Psoas muscle (tissue), 7 donors: ENCODE measurements at regions not wholly inside any gene's neighbourhood (a gene's known extent, or its start where the extent isn't known, plus 50 kb on each side); places are given as distances from the start of the nearest gene placed in this dataset.

Experiments used
- ATAC-seq, 4 donors: fragments of 200-7000 bp; cut with Tn5 transposase; one replicate each; pipeline ENCODE4 v1.9.1; 2020; ENCODE audit warnings: moderate library complexity in 3 of 4, mild to moderate bottlenecking in 2 of 4
- DNase-seq, 2 donors: peaks; one replicate each; pipeline ENCODE4 v3.0.0-alpha.2; 2020
- H3K27ac ChIP-seq: fragments of 200-600 bp; one replicate; pipeline ENCODE4 v1.8.0; 2022
- H3K27me3 ChIP-seq, 3 donors: fragments of 200-600 bp in 1 of 3; one replicate each; pipeline versions ENCODE4 v1.6.1 to v1.8.0; 2013 to 2022; ENCODE audit warnings: low read length in 2 of 3, mild to moderate bottlenecking in 2 of 3, moderate library complexity in 1 of 3; ENCODE audit not compliant: insufficient read depth in 3 of 3
- H3K36me3 ChIP-seq, 2 donors: fragments of 200-600 bp in 1 of 2; one replicate each; pipeline versions ENCODE4 v1.6.1 to v1.8.0; 2013 to 2022; ENCODE audit warnings: low read depth in 1 of 2, mild to moderate bottlenecking in 1 of 2, moderate library complexity in 1 of 2; ENCODE audit not compliant: insufficient read depth in 1 of 2
- H3K4me1 ChIP-seq: fragments of 200-600 bp; one replicate; pipeline ENCODE4 v1.8.0; 2022
- H3K4me3 ChIP-seq: fragments of 200-600 bp; one replicate; pipeline ENCODE4 v1.8.0; 2022; ENCODE audit warnings: mild to moderate bottlenecking
- H3K9me3 ChIP-seq: fragments of 200-600 bp; one replicate; pipeline ENCODE4 v1.8.0; 2022
- CTCF ChIP-seq: fragments of 200-600 bp; IDR thresholded peaks from one replicate; pipeline ENCODE4 v1.8.0; 2022; ENCODE audit warnings: antibody characterized with exemption
- WGBS, 3 donors: extraction: QIAGEN DNeasy Blood & Tissue Kit; methylation state at CpG; one replicate each; pipeline versions ENCODE4 v1.1.6 to v1.1.7; 2013; 5-methylcytosine and 5-hydroxymethylcytosine counted together
- intact Hi-C, 2 donors: fragments of 100-400 bp; cut with DNase I; formaldehyde crosslinking; loops; one replicate each; pipeline versions ENCODE4 v1.11.0 to v1.14.2; 2022
- donor health status: healthy with polysubstance abuse.
- donor health status: DM: no; HTN: no; CAD: no; lungs with moderate emphysema.
- donor health status: Bipolar disorder and iron deficiency.
- donor health status: healthy.
- donor health status: DM: yes; HTN: yes; CAD: no.
- donor health status: DM: no; HTN: no; CAD: no.
- donor health status: DM: yes; HTN: yes; CAD: no.

DNA sequence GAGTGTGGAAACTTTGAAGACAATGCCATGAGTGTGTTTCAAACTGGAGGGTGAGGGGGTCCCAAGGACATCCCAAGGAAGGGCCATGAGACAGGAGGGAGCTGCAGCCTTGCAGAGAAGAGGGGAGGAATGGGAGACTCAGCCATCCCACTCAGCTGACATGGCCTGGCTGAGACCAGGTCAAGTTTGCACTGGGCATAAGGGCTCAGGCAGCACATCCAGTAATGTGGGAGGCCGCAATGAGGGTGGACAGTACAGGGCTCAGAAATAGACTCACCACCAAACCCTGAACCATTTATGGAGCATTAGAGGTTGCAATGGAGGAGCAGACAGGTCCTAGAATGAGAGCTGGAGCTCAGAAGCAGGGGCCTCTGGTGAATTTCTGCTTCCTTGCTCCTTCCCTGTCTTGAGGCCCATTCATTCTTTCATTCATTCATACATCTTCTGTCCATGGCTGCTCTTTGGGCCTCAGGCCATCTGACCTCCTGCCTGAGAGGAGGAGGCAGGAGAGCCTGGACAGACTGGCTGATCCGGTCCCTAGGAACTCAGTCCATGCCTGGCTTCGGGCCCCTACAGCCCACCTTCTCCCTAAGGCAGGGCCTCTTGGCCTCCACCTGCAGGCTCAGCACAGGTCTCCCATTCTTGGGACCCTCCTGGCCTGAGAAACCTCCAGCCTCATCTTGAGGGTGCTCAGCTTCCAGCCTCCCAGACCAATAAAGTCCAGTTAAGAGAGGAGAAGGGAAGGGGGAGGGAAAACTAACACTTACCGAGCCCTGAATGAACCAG is 70.5 kb upstream of the CDH5 start:
- Histone ChIP-seq H3K27me3 (peaks cover 0 to 2% (median 0%) of the 10 kb centered on the region in 3 donors), H3K36me3 (no peaks in the 10 kb centered on the region), H3K4me3 (no peak overlapping the region), H3K4me1 (no peaks in the 10 kb centered on the region), H3K9me3 (no peaks in the 10 kb centered on the region), H3K27ac (no peak overlapping the region)
- DNase-seq (no peak), ATAC-seq (no peak)
- WGBS, 3 donors: 85 to 88% (median 87%) methylated on average over 4 of the region's 4 CpGs
- no peak for TF ChIP-seq CTCF
- intact Hi-C loops: no loop called here

GRCh38 chr16:66295213-66295612 is 71.3 kb upstream of the CDH5 start:
- ATAC-seq: no peak
- no peak for TF ChIP-seq CTCF
- no peak overlapping the region for H3K27ac ChIP-seq
- no peaks in the 10 kb centered on the region for H3K36me3 ChIP-seq
- H3K9me3 ChIP-seq: no peaks in the 10 kb centered on the region
- H3K27me3 ChIP-seq: no peaks in the 10 kb centered on the region
- no peaks in the 10 kb centered on the region for H3K4me1 ChIP-seq
- intact Hi-C loops: no loop called here
- DNase-seq: no peak
- H3K4me3 ChIP-seq: no peak overlapping the region
- WGBS, 3 donors: 84 to 93% (median 87%) methylated on average over 6 of the region's 6 CpGs

- Histone ChIP-seq H3K4me3 (no peak overlapping the region), H3K27me3 (no peaks in the 10 kb centered on the region), H3K27ac (no peak overlapping the region), H3K4me1 (no peaks in the 10 kb centered on the region), H3K9me3 (no peaks in the 10 kb centered on the region), H3K36me3 (no peaks in the 10 kb centered on the region)
- TF ChIP-seq CTCF: no peak
- intact Hi-C loops: no loop called here
- DNase-seq (no peak), ATAC-seq (no peak)
- WGBS, 3 donors: 84 to 88% (median 86%) methylated on average over 4 of the region's 4 CpGs
Measured at GRCh38 chr16:66294507-66294906, 72.0 kb upstream of the CDH5 start.

DNA sequence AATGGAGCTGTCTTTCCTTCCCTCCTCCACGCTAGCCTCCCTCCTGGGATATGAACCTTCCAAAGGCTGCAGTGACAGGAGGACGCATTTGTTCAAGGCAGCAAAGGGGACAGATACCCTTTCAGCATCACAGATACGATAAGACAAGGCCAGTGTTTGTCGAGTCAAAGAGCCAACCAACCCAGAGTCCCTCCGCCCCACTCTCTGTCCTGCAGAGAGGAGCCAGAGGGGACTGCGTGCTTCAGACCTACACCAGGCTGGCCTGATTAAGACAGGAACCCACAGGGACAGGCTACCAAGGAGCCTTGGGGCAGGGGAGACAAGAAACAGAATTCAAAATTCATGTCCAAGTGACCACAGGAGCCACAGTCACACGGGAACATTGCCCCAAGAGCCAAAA is 72.6 kb upstream of the CDH5 start:
- H3K9me3 ChIP-seq: no peaks in the 10 kb centered on the region
- no peaks in the 10 kb centered on the region for H3K36me3 ChIP-seq
- DNase-seq: no peak
- ATAC-seq: no peak
- intact Hi-C loops: no loop called here
- H3K4me3 ChIP-seq: no peak overlapping the region
- no peak overlapping the region for H3K27ac ChIP-seq
- TF ChIP-seq CTCF: no peak
- H3K27me3 ChIP-seq: no peaks in the 10 kb centered on the region
- 79 to 80% (median 79%) methylated on average over 7 of the region's 7 CpGs for WGBS, 3 donors
- H3K4me1 ChIP-seq: no peaks in the 10 kb centered on the region
